ENCODE measurements at regions not wholly inside any gene's neighbourhood (a gene's known extent, or its start where the extent isn't known, plus 50 kb on each side); places are given as distances from the start of the nearest gene placed in this dataset.

GRCh38 chr5:97967292-97967691, 784.2 kb upstream of the RIOK2 start:
- Histone ChIP-seq H3K27ac (no peak overlapping the region), H3K36me3 (replicated peaks; ENCODE audit: insufficient read depth, low read depth) (no peaks in the 10 kb centered on the region), H2AFZ (no peak overlapping the region), H3K4me1 (ENCODE audit: insufficient read depth) (no peaks in the 10 kb centered on the region), H3K4me2 (no peak overlapping the region), H3K9me2 (replicated peaks; ENCODE audit: insufficient read depth) (no peaks in the 10 kb centered on the region), H3K27me3 (no peaks in the 10 kb centered on the region), H4K20me1 (ENCODE audit: insufficient read depth, poor library complexity, severe bottlenecking) (no peaks in the 10 kb centered on the region), H3K79me2 (no peaks in the 10 kb centered on the region), H3K9me3 (ENCODE audit: low read depth) (no peaks in the 10 kb centered on the region), H3K4me3 (no peak overlapping the region)
- no peak for DNase-seq (ENCODE audit: low spot score)
- TF ChIP-seq EZH2phosphoT487 (IDR thresholded peaks at IDR 0.05; ENCODE audit: low read depth, severe bottlenecking, unreplicated experiment) (no peak), CTCF (IDR thresholded peaks at IDR 0.05; ENCODE audit: poor library complexity) (no peak), EZH2 (IDR thresholded peaks at IDR 0.05; ENCODE audit: borderline replicate concordance) (no peak)
- WGBS (ENCODE audit: low lambda C conversion rate, missing lambda C conversion rate): 81% methylated on average over 3 of the region's 3 CpGs

GRCh38 chr5:97968346-97968745, 785.3 kb upstream of the RIOK2 start:
- Histone ChIP-seq H3K4me2 (no peak overlapping the region), H2AFZ (no peak overlapping the region), H3K4me1 (ENCODE audit: insufficient read depth) (no peaks in the 10 kb centered on the region), H3K9me2 (replicated peaks; ENCODE audit: insufficient read depth) (no peaks in the 10 kb centered on the region), H3K4me3 (no peak overlapping the region), H3K79me2 (no peaks in the 10 kb centered on the region), H3K36me3 (replicated peaks; ENCODE audit: insufficient read depth, low read depth) (no peaks in the 10 kb centered on the region), H4K20me1 (ENCODE audit: insufficient read depth, poor library complexity, severe bottlenecking) (no peaks in the 10 kb centered on the region), H3K9me3 (ENCODE audit: low read depth) (no peaks in the 10 kb centered on the region), H3K27ac (no peak overlapping the region), H3K27me3 (no peaks in the 10 kb centered on the region)
- no peak for TF ChIP-seq EZH2 (IDR thresholded peaks at IDR 0.05; ENCODE audit: borderline replicate concordance)
- TF ChIP-seq CTCF (IDR thresholded peaks at IDR 0.05; ENCODE audit: poor library complexity): no peak
- no peak for TF ChIP-seq EZH2phosphoT487 (IDR thresholded peaks at IDR 0.05; ENCODE audit: low read depth, severe bottlenecking, unreplicated experiment)
- WGBS (ENCODE audit: low lambda C conversion rate, missing lambda C conversion rate): 89% methylated on average over 2 of the region's 2 CpGs
- no peak for DNase-seq (ENCODE audit: low spot score)

- Histone ChIP-seq H3K27me3 (no peaks in the 10 kb centered on the region), H3K4me3 (no peak overlapping the region), H4K20me1 (ENCODE audit: insufficient read depth, poor library complexity, severe bottlenecking) (no peaks in the 10 kb centered on the region), H3K4me2 (no peak overlapping the region), H2AFZ (no peak overlapping the region), H3K36me3 (replicated peaks; ENCODE audit: insufficient read depth, low read depth) (no peaks in the 10 kb centered on the region), H3K27ac (no peak overlapping the region), H3K79me2 (no peaks in the 10 kb centered on the region), H3K9me2 (replicated peaks; ENCODE audit: insufficient read depth) (no peaks in the 10 kb centered on the region), H3K9me3 (ENCODE audit: low read depth) (no peaks in the 10 kb centered on the region), H3K4me1 (ENCODE audit: insufficient read depth) (no peaks in the 10 kb centered on the region)
- DNase-seq (ENCODE audit: low spot score): peak; percentile 6
- no peak for TF ChIP-seq EZH2phosphoT487 (IDR thresholded peaks at IDR 0.05; ENCODE audit: low read depth, severe bottlenecking, unreplicated experiment)
- WGBS (ENCODE audit: low lambda C conversion rate, missing lambda C conversion rate): 84% methylated on average over 3 of the region's 3 CpGs
These were observed 793.7 kb upstream of the RGMB start for GRCh38 chr5:97979740-97980139.

GRCh38 chr5:97980291-97980690, 793.2 kb upstream of the RGMB start:
- no peak for TF ChIP-seq CTCF (IDR thresholded peaks at IDR 0.05; ENCODE audit: poor library complexity)
- H3K4me2 ChIP-seq: no peak overlapping the region
- H3K27me3 ChIP-seq: no peaks in the 10 kb centered on the region
- H3K27ac ChIP-seq: no peak overlapping the region
- no peak for DNase-seq (ENCODE audit: low spot score)
- no peaks in the 10 kb centered on the region for H3K79me2 ChIP-seq
- H3K9me2 ChIP-seq (replicated peaks; ENCODE audit: insufficient read depth): no peaks in the 10 kb centered on the region
- no peaks in the 10 kb centered on the region for H3K36me3 ChIP-seq (replicated peaks; ENCODE audit: insufficient read depth, low read depth)
- WGBS (ENCODE audit: low lambda C conversion rate, missing lambda C conversion rate): 88% methylated on average over 1 of the region's 1 CpG
- H2AFZ ChIP-seq: no peak overlapping the region
- no peaks in the 10 kb centered on the region for H4K20me1 ChIP-seq (ENCODE audit: insufficient read depth, poor library complexity, severe bottlenecking)
- no peaks in the 10 kb centered on the region for H3K4me1 ChIP-seq (ENCODE audit: insufficient read depth)
- no peaks in the 10 kb centered on the region for H3K9me3 ChIP-seq (ENCODE audit: low read depth)
- no peak overlapping the region for H3K4me3 ChIP-seq
